ENCODE measurements at regions not wholly inside any gene's neighbourhood (a gene's known extent, or its start where the extent isn't known, plus 50 kb on each side); places are given as distances from the start of the nearest gene placed in this dataset.

DNA sequence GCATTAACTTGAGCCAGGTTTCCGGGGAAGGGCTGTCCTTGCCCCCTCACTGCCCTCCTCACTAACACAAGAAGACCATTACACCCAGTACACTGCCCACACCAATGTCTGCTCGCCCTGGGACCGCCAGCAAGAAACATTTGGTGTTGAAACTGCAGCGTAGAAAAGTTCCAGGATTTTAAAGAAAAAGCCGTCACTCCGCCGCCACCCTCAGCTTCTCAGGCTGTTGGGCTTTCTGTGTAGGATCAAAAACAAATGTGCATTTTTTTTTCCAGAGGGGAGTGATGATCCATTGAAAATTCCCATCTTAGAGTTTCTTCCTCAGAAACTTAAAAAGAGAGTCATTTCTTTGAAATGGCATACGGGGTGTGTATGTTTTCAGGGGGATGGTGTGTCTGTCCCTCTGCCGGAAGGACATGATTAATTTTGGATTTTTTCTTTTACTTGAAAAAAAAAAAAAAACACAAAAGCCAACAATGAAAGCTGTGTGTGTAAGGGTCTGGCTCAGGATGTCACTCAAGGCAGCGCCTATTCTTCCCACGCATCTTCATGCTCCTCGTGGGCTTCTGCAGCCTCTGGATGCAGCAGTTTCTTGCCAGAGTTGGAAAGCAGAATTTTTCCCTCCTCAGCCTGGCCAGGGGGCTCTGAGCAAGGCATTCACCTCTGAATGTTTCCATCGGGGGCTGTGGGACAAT, 184.9 kb downstream of the GLI2 start:
- TF ChIP-seq, protein P1, sequence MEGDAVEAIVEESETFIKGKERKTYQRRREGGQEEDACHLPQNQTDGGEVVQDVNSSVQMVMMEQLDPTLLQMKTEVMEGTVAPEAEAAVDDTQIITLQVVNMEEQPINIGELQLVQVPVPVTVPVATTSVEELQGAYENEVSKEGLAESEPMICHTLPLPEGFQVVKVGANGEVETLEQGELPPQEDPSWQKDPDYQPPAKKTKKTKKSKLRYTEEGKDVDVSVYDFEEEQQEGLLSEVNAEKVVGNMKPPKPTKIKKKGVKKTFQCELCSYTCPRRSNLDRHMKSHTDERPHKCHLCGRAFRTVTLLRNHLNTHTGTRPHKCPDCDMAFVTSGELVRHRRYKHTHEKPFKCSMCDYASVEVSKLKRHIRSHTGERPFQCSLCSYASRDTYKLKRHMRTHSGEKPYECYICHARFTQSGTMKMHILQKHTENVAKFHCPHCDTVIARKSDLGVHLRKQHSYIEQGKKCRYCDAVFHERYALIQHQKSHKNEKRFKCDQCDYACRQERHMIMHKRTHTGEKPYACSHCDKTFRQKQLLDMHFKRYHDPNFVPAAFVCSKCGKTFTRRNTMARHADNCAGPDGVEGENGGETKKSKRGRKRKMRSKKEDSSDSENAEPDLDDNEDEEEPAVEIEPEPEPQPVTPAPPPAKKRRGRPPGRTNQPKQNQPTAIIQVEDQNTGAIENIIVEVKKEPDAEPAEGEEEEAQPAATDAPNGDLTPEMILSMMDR (IDR thresholded peaks at IDR 0.05): no peak
- no peak for TF ChIP-seq POLR2A (IDR thresholded peaks at IDR 0.05)
